ENCODE measurements at regions not wholly inside any gene's neighbourhood (a gene's known extent, or its start where the extent isn't known, plus 50 kb on each side); places are given as distances from the start of the nearest gene placed in this dataset.
"Not testable (repeated sequence)": the region's sequence is repeated elsewhere in the genome, so short reads cannot be mapped to it uniquely, and the experiment has no call there.

- no CpG with 5 or more reads among the region's 8 CpGs for WGBS, 2 donors (ENCODE audit: extremely low coverage in 2 of 2, insufficient read length in 2 of 2, insufficient replicate concordance in 1 of 2)
Measured at GRCh38 chr3:21966457-21966856, 215.4 kb upstream of the ZNF385D start.

GRCh38 chr3:21979706-21980105, 228.7 kb upstream of the ZNF385D start:
- H3K4me3 ChIP-seq (ENCODE audit: low read length in 2 of 2): no peak overlapping the region
- no peak overlapping the region for H2AFZ ChIP-seq (ENCODE audit: low read length)
- H2BK120ac ChIP-seq (ENCODE audit: low read depth, low read length): no peak overlapping the region
- no peak overlapping the region for H2BK5ac ChIP-seq (ENCODE audit: low read length)
- H3K27ac ChIP-seq (replicated peaks; ENCODE audit: low read length): no peak overlapping the region
- H3K9ac ChIP-seq (ENCODE audit: low read depth, low read length, poor library complexity): no peak overlapping the region
- H2AK5ac ChIP-seq (ENCODE audit: low read depth, low read length): no peak overlapping the region
- H3K14ac ChIP-seq (ENCODE audit: low read length): no peak overlapping the region
- no peak overlapping the region for H4K91ac ChIP-seq (ENCODE audit: low read depth, low read length, poor library complexity)
- H3K4ac ChIP-seq (ENCODE audit: low read length): no peak overlapping the region
- H3K23ac ChIP-seq (ENCODE audit: low read depth, low read length, poor library complexity): no peak overlapping the region
- no peak overlapping the region for H3K4me2 ChIP-seq (ENCODE audit: insufficient read depth, low read length, poor library complexity, severe bottlenecking)
- DNase-seq (ENCODE audit: low spot score): no peak
- no peaks in the 10 kb centered on the region for H3K79me1 ChIP-seq (ENCODE audit: low read depth, low read length)
- H3K18ac ChIP-seq (ENCODE audit: low read length): no peak overlapping the region
- H3K36me3 ChIP-seq (replicated peaks in 1 of 2; ENCODE audit: control insufficient read depth in 2 of 2, insufficient read depth in 2 of 2, low read length in 2 of 2): no peaks in the 10 kb centered on the region
- H3K4me1 ChIP-seq (ENCODE audit: control insufficient read depth in 2 of 2, insufficient read depth in 1 of 2, low read depth in 1 of 2, low read length in 2 of 2): no peaks in the 10 kb centered on the region
- no CpG with 5 or more reads among the region's 1 CpG for WGBS, 2 donors (ENCODE audit: extremely low coverage in 2 of 2, insufficient read length in 2 of 2, insufficient replicate concordance in 1 of 2)
- no peaks in the 10 kb centered on the region for H3K9me3 ChIP-seq (replicated peaks in 1 of 2; ENCODE audit: control insufficient read depth in 2 of 2, insufficient read depth in 1 of 2, low read depth in 1 of 2, low read length in 2 of 2)
- no peak overlapping the region for H2BK15ac ChIP-seq (ENCODE audit: low read length)
- H3K27me3 ChIP-seq (ENCODE audit: control insufficient read depth in 3 of 3, insufficient read depth in 3 of 3, low read depth in 1 of 3, low read length in 3 of 3): no peaks in the 10 kb centered on the region
- no peak overlapping the region for H4K8ac ChIP-seq (ENCODE audit: low read depth, low read length)
- H2BK12ac ChIP-seq (ENCODE audit: low read length): no peak overlapping the region

More at GRCh38 chr3:21966457-21966856, 215.4 kb upstream of the ZNF385D start:
- not testable (repeated sequence) for H3K4me3 ChIP-seq (ENCODE audit: low read length in 2 of 2); H3K9me3 ChIP-seq (replicated peaks in 1 of 2; ENCODE audit: control insufficient read depth in 2 of 2, insufficient read depth in 1 of 2, low read depth in 1 of 2, low read length in 2 of 2); H3K23ac ChIP-seq (ENCODE audit: low read depth, low read length, poor library complexity); H3K79me1 ChIP-seq (ENCODE audit: low read depth, low read length); H2AFZ ChIP-seq (ENCODE audit: low read length); DNase-seq (ENCODE audit: low spot score); H3K18ac ChIP-seq (ENCODE audit: low read length); H2BK5ac ChIP-seq (ENCODE audit: low read length); H3K9ac ChIP-seq (ENCODE audit: low read depth, low read length, poor library complexity); H3K4ac ChIP-seq (ENCODE audit: low read length); H3K27ac ChIP-seq (replicated peaks; ENCODE audit: low read length); H3K14ac ChIP-seq (ENCODE audit: low read length); H3K4me1 ChIP-seq (ENCODE audit: control insufficient read depth in 2 of 2, insufficient read depth in 1 of 2, low read depth in 1 of 2, low read length in 2 of 2); H2BK15ac ChIP-seq (ENCODE audit: low read length); H2AK5ac ChIP-seq (ENCODE audit: low read depth, low read length); H4K91ac ChIP-seq (ENCODE audit: low read depth, low read length, poor library complexity); H4K8ac ChIP-seq (ENCODE audit: low read depth, low read length); H2BK12ac ChIP-seq (ENCODE audit: low read length); H3K27me3 ChIP-seq (ENCODE audit: control insufficient read depth in 3 of 3, insufficient read depth in 3 of 3, low read depth in 1 of 3, low read length in 3 of 3); H3K4me2 ChIP-seq (ENCODE audit: insufficient read depth, low read length, poor library complexity, severe bottlenecking); H3K36me3 ChIP-seq (replicated peaks in 1 of 2; ENCODE audit: control insufficient read depth in 2 of 2, insufficient read depth in 2 of 2, low read length in 2 of 2); H2BK120ac ChIP-seq (ENCODE audit: low read depth, low read length)

GRCh38 chr3:21989341-21990042, 238.5 kb upstream of the ZNF385D start:
- no peak overlapping the region for H3K14ac ChIP-seq (ENCODE audit: low read length)

GRCh38 chr3:21991061-21991460, 240.1 kb upstream of the ZNF385D start:
- H3K9me3 ChIP-seq (replicated peaks in 1 of 2; ENCODE audit: control insufficient read depth in 2 of 2, insufficient read depth in 1 of 2, low read depth in 1 of 2, low read length in 2 of 2): no peaks in the 10 kb centered on the region
- H3K36me3 ChIP-seq (replicated peaks in 1 of 2; ENCODE audit: control insufficient read depth in 2 of 2, insufficient read depth in 2 of 2, low read length in 2 of 2): no peaks in the 10 kb centered on the region
- H3K14ac ChIP-seq (ENCODE audit: low read length): no peak overlapping the region
- H3K4ac ChIP-seq (ENCODE audit: low read length): no peak overlapping the region
- H3K4me1 ChIP-seq (ENCODE audit: control insufficient read depth in 2 of 2, insufficient read depth in 1 of 2, low read depth in 1 of 2, low read length in 2 of 2): no peaks in the 10 kb centered on the region
- H3K4me2 ChIP-seq (ENCODE audit: insufficient read depth, low read length, poor library complexity, severe bottlenecking): no peak overlapping the region
- no peak overlapping the region for H3K27ac ChIP-seq (replicated peaks; ENCODE audit: low read length)
- H2AFZ ChIP-seq (ENCODE audit: low read length): no peak overlapping the region
- H4K91ac ChIP-seq (ENCODE audit: low read depth, low read length, poor library complexity): no peak overlapping the region
- no peak overlapping the region for H2BK120ac ChIP-seq (ENCODE audit: low read depth, low read length)
- no peak overlapping the region for H3K9ac ChIP-seq (ENCODE audit: low read depth, low read length, poor library complexity)
- no peaks in the 10 kb centered on the region for H3K79me1 ChIP-seq (ENCODE audit: low read depth, low read length)
- no peak overlapping the region for H2BK12ac ChIP-seq (ENCODE audit: low read length)
- H2BK5ac ChIP-seq (ENCODE audit: low read length): no peak overlapping the region
- H3K27me3 ChIP-seq (ENCODE audit: control insufficient read depth in 3 of 3, insufficient read depth in 3 of 3, low read depth in 1 of 3, low read length in 3 of 3): no peaks in the 10 kb centered on the region
- H2BK15ac ChIP-seq (ENCODE audit: low read length): no peak overlapping the region
- H2AK5ac ChIP-seq (ENCODE audit: low read depth, low read length): no peak overlapping the region
- DNase-seq (ENCODE audit: low spot score): no peak
- no peak overlapping the region for H4K8ac ChIP-seq (ENCODE audit: low read depth, low read length)
- H3K18ac ChIP-seq (ENCODE audit: low read length): no peak overlapping the region
- WGBS, 2 donors (ENCODE audit: extremely low coverage in 2 of 2, insufficient read length in 2 of 2, insufficient replicate concordance in 1 of 2): no CpG with 5 or more reads among the region's 3 CpGs
- H3K4me3 ChIP-seq (ENCODE audit: low read length in 2 of 2): no peak overlapping the region
- no peak overlapping the region for H3K23ac ChIP-seq (ENCODE audit: low read depth, low read length, poor library complexity)

More at GRCh38 chr3:21989341-21990042, 238.5 kb upstream of the ZNF385D start:
- Histone ChIP-seq H4K91ac (ENCODE audit: low read depth, low read length, poor library complexity) (no peak overlapping the region), H3K4me1 (ENCODE audit: control insufficient read depth in 2 of 2, insufficient read depth in 1 of 2, low read depth in 1 of 2, low read length in 2 of 2) (no peaks in the 10 kb centered on the region), H2BK12ac (ENCODE audit: low read length) (no peak overlapping the region), H3K4me2 (ENCODE audit: insufficient read depth, low read length, poor library complexity, severe bottlenecking) (no peak overlapping the region), H2AFZ (ENCODE audit: low read length) (no peak overlapping the region), H3K9ac (ENCODE audit: low read depth, low read length, poor library complexity) (no peak overlapping the region), H2AK5ac (ENCODE audit: low read depth, low read length) (no peak overlapping the region), H3K4ac (ENCODE audit: low read length) (no peak overlapping the region), H3K9me3 (replicated peaks in 1 of 2; ENCODE audit: control insufficient read depth in 2 of 2, insufficient read depth in 1 of 2, low read depth in 1 of 2, low read length in 2 of 2) (no peaks in the 10 kb centered on the region), H3K27ac (replicated peaks; ENCODE audit: low read length) (no peak overlapping the region), H4K8ac (ENCODE audit: low read depth, low read length) (no peak overlapping the region), H2BK120ac (ENCODE audit: low read depth, low read length) (no peak overlapping the region), H3K4me3 (ENCODE audit: low read length in 2 of 2) (no peak overlapping the region), H3K18ac (ENCODE audit: low read length) (no peak overlapping the region), H2BK15ac (ENCODE audit: low read length) (no peak overlapping the region), H3K36me3 (replicated peaks in 1 of 2; ENCODE audit: control insufficient read depth in 2 of 2, insufficient read depth in 2 of 2, low read length in 2 of 2) (no peaks in the 10 kb centered on the region), H3K27me3 (ENCODE audit: control insufficient read depth in 3 of 3, insufficient read depth in 3 of 3, low read depth in 1 of 3, low read length in 3 of 3) (no peaks in the 10 kb centered on the region), H3K23ac (ENCODE audit: low read depth, low read length, poor library complexity) (no peak overlapping the region), H2BK5ac (ENCODE audit: low read length) (no peak overlapping the region), H3K79me1 (ENCODE audit: low read depth, low read length) (no peaks in the 10 kb centered on the region)
- no CpG with 5 or more reads among the region's 5 CpGs for WGBS, 2 donors (ENCODE audit: extremely low coverage in 2 of 2, insufficient read length in 2 of 2, insufficient replicate concordance in 1 of 2)
- no peak for DNase-seq (ENCODE audit: low spot score)
